ENCODE measurements at regions not wholly inside any gene's neighbourhood (a gene's known extent, or its start where the extent isn't known, plus 50 kb on each side); places are given as distances from the start of the nearest gene placed in this dataset.

- DNase-seq (ENCODE audit: insufficient read length, low spot score): no peak
- FAIRE-seq: no peak
Observed at GRCh38 chr4:71151054-71151453, 157.6 kb downstream of the DCK start.

DNA sequence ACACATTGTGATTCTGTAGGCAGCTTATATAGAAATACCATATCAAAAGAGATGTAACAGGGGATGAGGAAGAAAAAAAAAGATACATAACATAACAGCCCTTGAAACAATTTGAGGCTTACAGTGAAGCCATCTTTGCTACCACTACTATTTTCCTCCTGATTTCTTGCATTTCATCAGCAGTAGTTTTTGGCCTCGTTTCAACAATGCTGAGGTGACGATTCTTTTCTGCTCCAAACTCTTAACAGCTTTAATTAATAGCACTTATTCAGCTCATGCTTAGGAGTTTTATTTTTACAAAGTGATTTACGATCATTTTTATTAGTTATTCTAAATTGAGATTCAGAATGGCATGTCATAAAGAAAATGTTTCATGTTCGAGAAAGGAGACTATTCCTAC lies 163.2 kb downstream of the DCK start:
- FAIRE-seq (no peak), DNase-seq (ENCODE audit: insufficient read length, low spot score) (no peak)

DNA sequence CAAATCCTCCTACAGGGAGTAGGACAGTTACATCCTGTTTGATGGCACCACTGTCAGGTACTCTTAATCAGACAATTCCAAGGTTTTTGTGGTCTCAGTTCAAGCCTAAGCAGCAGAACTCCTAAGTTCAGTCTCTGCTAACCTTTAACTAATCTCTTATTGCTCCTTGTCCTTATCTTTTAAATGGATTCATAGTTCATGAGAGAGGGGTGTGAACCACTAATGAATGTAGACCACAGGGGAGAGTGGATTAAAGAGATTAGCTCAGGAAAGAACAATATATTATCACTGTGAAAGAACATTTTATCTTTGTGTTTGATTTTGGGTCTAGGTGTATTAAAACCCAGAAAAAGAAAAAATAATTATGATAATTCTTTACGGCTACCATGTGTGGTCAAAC lies 168.9 kb downstream of the DCK start:
- DNase-seq (ENCODE audit: insufficient read length, low spot score) (no peak), FAIRE-seq (no peak)

- FAIRE-seq (no peak), DNase-seq (ENCODE audit: insufficient read length, low spot score) (no peak)
Observed at GRCh38 chr4:71163317-71163716, 169.9 kb downstream of the DCK start.

DNA sequence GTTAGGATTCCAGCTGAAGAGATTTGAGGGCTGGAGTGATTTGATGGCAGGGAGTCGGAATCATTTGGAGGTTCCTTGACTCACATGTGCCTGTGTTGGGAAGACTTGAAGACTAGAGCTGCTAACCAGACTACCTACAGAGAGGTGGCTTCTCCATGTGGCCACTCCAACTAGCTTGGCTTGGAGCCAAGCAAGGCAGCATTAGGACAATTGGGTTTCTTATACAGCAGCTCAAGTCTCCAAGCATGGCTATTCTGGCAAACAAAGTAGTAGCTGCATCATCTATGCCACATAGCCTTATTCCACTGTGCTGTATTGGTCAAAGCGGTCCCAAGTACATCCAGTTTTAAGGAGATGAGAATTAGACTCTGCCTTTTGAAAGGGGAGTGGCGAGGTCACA lies 171.7 kb upstream of the SLC4A4 start:
- DNase-seq (ENCODE audit: insufficient read length, low spot score): no peak
- FAIRE-seq: no peak

DNA sequence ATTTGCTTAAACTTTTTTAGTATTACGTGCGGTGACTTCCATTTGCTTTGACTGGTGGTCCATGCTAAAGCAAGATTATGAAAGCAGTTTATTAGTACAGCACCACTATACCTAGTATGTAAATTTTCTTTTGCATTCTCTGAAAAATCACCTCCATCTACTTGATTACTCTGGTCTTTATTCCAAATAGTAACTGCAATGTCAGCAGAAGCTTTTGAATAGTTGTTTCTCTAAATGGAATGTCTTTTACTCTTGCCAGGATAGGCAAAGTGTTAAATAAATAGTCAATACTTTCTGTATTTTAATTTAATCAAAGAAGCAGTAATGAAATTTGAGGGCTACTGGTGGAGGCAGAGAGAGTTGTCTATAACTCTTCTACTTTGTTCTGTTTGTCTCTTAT lies 167.2 kb upstream of the SLC4A4 start:
- FAIRE-seq (no peak), DNase-seq (ENCODE audit: insufficient read length, low spot score) (no peak)

- DNase-seq (ENCODE audit: insufficient read length, low spot score): no peak
- FAIRE-seq: no peak
Observed at GRCh38 chr4:71181332-71181731, 157.5 kb upstream of the SLC4A4 start.

- FAIRE-seq: no peak
- no peak for DNase-seq (ENCODE audit: insufficient read length, low spot score)
Observed at GRCh38 chr4:71184195-71184781, 154.5 kb upstream of the SLC4A4 start.

DNA sequence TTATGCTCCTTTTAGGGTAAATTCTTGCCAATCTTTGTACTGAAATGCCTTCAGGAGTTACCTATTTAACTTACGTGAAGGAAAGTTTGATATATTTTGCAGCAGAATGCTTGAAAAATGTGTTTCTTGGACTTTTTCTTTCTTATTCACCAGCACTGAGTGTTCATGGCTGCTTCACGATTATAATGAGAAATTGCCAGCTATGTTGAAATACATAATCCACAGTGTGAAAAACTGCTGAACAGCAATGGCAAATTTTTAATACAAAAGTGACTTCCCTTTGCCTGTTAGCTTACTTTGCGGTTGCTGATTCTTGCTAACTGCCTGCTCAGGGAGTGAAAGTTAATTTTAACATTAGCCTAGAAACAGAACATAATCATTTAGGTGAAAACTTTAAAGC lies 153.8 kb upstream of the SLC4A4 start:
- DNase-seq (ENCODE audit: insufficient read length, low spot score) (no peak), FAIRE-seq (no peak)

GRCh38 chr4:71186257-71186565 lies 152.6 kb upstream of the SLC4A4 start:
- FAIRE-seq: no peak

GRCh38 chr4:71186566-71187403 lies 152.0 kb upstream of the SLC4A4 start:
- no peak for FAIRE-seq
- DNase-seq (ENCODE audit: insufficient read length, low spot score): no peak

More at GRCh38 chr4:71186257-71186565, 152.6 kb upstream of the SLC4A4 start:
- DNase-seq (ENCODE audit: insufficient read length, low spot score): no peak

DNA sequence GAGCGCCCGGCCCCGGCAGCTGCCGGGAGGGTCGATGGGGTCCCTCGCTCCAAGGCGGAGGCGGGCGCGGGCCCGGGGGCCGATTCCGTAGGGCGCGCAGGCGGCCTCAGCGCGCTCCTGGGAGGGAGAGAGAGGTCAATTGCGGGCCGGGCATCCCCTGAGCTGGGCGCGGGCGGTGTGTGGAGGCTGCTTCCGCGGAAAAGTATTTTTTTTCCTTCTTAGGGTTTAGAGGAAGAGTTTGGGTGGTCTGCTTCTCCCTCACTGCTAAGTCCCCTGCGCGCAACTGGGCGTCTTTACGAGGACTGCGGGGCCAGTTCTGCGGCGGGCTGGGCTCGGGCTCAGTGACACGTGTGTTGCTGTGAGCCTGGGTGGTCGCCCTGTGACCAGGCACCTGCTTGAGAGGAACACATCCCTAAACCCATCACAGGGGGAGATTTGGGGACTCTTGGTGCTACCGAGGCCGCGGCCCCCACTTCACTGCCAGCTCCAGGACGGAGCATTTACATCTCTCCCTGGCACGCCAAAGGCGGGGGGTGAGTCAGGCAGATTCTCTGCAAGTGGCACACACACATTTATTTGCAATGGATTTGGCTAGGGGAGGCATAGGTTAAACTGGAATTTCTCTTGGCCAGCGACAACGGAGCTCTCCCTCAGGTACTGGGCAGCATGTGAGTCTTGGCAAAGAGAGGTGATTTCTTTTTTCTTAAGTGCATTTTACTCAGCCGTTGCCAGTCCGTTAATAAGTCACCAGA lies 151.2 kb upstream of the SLC4A4 start:
- DNase-seq (ENCODE audit: insufficient read length, low spot score) (no peak), FAIRE-seq (no peak)

- no peak for FAIRE-seq
- DNase-seq (ENCODE audit: insufficient read length, low spot score): no peak
Observed at GRCh38 chr4:71188156-71188640, 150.6 kb upstream of the SLC4A4 start.

DNA sequence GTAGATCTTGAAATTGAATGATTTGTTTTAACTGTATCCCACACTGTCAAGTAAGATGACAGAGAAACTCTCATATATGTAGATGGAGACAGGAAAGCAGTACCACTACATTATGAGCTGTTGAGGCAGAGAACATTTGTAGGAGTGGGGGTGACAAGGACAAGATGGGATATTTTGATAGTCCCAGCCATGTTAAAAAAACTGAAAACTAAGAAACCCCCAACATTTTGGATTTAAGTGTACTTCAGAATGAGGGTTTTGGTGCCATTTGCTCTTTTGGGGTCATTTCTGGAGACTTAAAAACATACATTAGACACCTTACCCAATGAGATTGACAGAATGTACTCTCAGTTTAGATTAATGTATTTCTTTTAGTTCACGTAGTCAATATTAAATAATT lies 149.9 kb upstream of the SLC4A4 start:
- DNase-seq (ENCODE audit: insufficient read length, low spot score) (no peak), FAIRE-seq (no peak)

DNA sequence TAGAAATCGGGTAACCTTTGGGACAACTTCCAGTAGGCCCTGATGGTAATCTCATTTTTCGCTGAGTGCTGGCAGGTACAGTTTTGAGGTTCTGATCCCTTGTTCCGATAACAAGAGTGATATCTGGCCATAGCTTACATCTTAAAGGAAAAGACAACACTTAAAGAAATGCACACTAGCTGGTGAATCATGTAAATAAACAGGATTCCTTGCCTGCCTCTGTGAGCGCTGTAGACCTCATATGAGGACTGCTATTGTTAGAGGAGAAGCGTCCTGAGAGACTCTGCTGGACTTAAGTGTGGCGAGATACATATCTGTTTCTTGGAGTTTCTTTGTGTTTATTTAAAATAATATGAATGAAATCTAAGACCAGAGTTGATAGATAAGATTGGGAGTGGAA lies 149.3 kb upstream of the SLC4A4 start:
- no peak for FAIRE-seq
- DNase-seq (ENCODE audit: insufficient read length, low spot score): no peak

- DNase-seq (ENCODE audit: insufficient read length, low spot score) (no peak), FAIRE-seq (no peak)
Observed at GRCh38 chr4:71194454-71194853, 144.4 kb upstream of the SLC4A4 start.

- no peak for DNase-seq (ENCODE audit: insufficient read length, low spot score)
- no peak for FAIRE-seq
Observed at GRCh38 chr4:71195924-71196323, 142.9 kb upstream of the SLC4A4 start.

DNA sequence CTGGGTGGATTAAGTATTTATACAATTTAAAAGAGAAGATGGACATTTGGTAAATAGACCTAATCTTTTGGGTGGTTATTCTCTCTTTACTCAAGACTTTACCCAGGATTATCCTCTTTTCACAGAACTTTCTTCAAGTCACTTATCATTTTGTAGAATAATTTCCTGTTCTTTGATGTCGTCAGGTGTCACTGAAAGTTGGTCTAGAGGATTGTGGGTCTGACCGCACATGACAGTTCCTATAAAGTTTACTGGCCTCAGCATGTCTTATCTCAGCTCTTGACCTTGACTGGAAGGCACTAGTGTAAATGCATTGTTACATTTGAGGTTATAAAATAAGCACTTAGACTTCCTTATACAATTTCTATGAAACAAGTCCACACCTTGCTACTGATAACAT lies 139.9 kb upstream of the SLC4A4 start:
- no peak for FAIRE-seq
- no peak for DNase-seq (ENCODE audit: insufficient read length, low spot score)

- DNase-seq (ENCODE audit: insufficient read length, low spot score) (no peak), FAIRE-seq (no peak)
Observed at GRCh38 chr4:71201057-71201456, 137.8 kb upstream of the SLC4A4 start.

DNA sequence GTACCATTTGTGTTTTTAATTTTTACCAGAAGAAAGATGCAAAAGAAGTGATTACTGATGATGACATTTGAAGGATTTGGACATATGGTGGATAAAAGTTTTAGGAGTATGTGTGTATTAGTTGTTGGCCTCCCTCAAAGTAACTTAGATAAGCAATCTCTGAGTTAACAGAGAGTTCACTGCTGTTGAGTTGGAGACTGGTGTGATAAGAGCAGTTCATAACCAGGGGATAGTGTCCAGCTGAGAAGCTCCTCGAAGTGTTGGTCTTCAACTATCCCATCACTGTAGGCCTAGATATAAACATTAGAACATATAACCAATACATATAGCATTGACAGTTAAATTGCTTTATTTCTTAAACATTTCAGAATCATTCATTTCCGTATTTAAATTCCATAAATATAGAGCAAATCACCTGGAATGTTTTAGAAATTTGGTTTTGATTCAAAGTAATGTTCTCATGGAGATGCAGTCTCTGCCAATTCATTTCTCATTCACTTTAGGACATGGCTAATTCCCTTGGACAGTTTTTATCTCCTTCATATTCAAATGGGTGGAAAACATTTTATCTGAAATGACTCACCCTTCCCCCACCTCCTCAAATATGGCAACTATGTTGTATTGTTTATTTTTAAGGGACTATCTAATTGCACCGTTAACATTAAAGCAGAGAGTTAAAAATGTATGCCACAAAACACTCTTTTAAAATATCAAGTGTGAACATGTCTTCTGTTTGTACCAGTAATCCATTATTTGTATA lies 136.8 kb upstream of the SLC4A4 start:
- DNase-seq (ENCODE audit: insufficient read length, low spot score): no peak
- no peak for FAIRE-seq

DNA sequence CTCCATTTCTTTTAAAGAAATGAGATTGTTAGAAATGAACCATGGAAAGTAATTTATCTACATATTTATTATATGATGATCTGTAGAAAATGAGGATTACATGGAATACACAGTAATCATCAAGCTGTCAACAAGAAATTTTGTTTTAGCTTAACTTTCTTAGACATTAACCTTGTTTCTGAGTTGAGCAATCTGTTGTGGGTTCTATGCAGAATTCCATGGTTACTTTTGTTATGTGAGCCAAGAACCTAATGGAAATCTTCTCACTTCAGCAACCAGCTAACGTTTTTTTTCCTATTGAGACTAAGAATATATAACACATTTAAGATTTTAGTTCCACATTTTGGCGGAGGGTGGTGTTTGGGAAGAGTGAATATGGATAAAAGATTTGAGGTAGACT lies 136.1 kb upstream of the SLC4A4 start:
- no peak for DNase-seq (ENCODE audit: insufficient read length, low spot score)
- no peak for FAIRE-seq

Measured in HTR-8/SVneo (cell line).